PFSK-1 (cell line): ENCODE measurements at regions not wholly inside any gene's neighbourhood (a gene's known extent, or its start where the extent isn't known, plus 50 kb on each side); places are given as distances from the start of the nearest gene placed in this dataset.

Experiments used
- FOXP2 ChIP-seq: optimal IDR thresholded peaks from 2 replicates; pipeline ENCODE3; 2011; ENCODE audit warnings: borderline replicate concordance, control low read depth, inconsistent platforms; ENCODE audit not compliant: insufficient read depth; ENCODE audit errors: extremely low read length, extremely low read depth
- POLR2AphosphoS5 ChIP-seq: IDR thresholded peaks from 2 replicates; pipeline ENCODE4 v1.6.1; 2012; ENCODE audit warnings: low read depth, mild to moderate bottlenecking, control low read depth, low read length, moderate library complexity
- REST ChIP-seq, 2 experiments: IDR thresholded peaks; 2 replicates each; pipeline versions ENCODE4 v1.6.1 to v1.8.0; 2011 to 2012; ENCODE audit warnings: low read depth in 2 of 2, low read length in 2 of 2, control low read depth in 1 of 2, inconsistent platforms in 1 of 2, mild to moderate bottlenecking in 1 of 2, moderate library complexity in 1 of 2; ENCODE audit not compliant: insufficient read depth in 1 of 2
- SIN3A ChIP-seq: IDR thresholded peaks from 2 replicates; pipeline ENCODE4 v1.6.1; 2012; ENCODE audit warnings: mild to moderate bottlenecking, low read length, moderate library complexity, borderline replicate concordance; ENCODE audit not compliant: insufficient read depth
- TAF1 ChIP-seq: IDR thresholded peaks from 2 replicates; pipeline ENCODE4 v1.6.1; 2012; ENCODE audit warnings: low read length, control low read depth, borderline replicate concordance; ENCODE audit not compliant: insufficient read depth

- TF ChIP-seq FOXP2 (no peak), SIN3A (no peak), TAF1 (no peak), REST (IDR thresholded peaks at IDR 0.05; ENCODE audit: insufficient read depth in 1 of 2, low read depth in 2 of 2, low read length in 2 of 2) (no peak), POLR2AphosphoS5 (no peak)
Observed at GRCh38 chr12:115273456-115273855, 589.5 kb upstream of the TBX3 start.

- TF ChIP-seq FOXP2: no peak
- no peak for TF ChIP-seq POLR2AphosphoS5
- TF ChIP-seq TAF1: no peak
- no peak for TF ChIP-seq SIN3A
- no peak for TF ChIP-seq REST (IDR thresholded peaks at IDR 0.05; ENCODE audit: insufficient read depth in 1 of 2, low read depth in 2 of 2, low read length in 2 of 2)
Observed at GRCh38 chr12:115268451-115268850, 584.5 kb upstream of the TBX3 start.

- TF ChIP-seq FOXP2: no peak
- TF ChIP-seq SIN3A: no peak
- TF ChIP-seq REST (IDR thresholded peaks at IDR 0.05; ENCODE audit: insufficient read depth in 1 of 2, low read depth in 2 of 2, low read length in 2 of 2): no peak
Observed at GRCh38 chr12:115267891-115268290, 583.9 kb upstream of the TBX3 start.

- no peak for TF ChIP-seq POLR2AphosphoS5
Observed at GRCh38 chr12:115267464-115267863, 583.5 kb upstream of the TBX3 start.

- TF ChIP-seq REST (IDR thresholded peaks at IDR 0.05; ENCODE audit: insufficient read depth in 1 of 2, low read depth in 2 of 2, low read length in 2 of 2): no peak
- TF ChIP-seq FOXP2: no peak
- TF ChIP-seq SIN3A: no peak
- TF ChIP-seq TAF1: no peak
- no peak for TF ChIP-seq POLR2AphosphoS5
Observed at GRCh38 chr12:115264605-115265004, 580.6 kb upstream of the TBX3 start.

- TF ChIP-seq SIN3A: no peak
Observed at GRCh38 chr12:115261691-115262398, 577.9 kb upstream of the TBX3 start.
